ENCODE measurements at regions not wholly inside any gene's neighbourhood (a gene's known extent, or its start where the extent isn't known, plus 50 kb on each side); places are given as distances from the start of the nearest gene placed in this dataset.
A peak's percentile ranks its signal among the peaks of the same experiment; 100 is the strongest.

DNA sequence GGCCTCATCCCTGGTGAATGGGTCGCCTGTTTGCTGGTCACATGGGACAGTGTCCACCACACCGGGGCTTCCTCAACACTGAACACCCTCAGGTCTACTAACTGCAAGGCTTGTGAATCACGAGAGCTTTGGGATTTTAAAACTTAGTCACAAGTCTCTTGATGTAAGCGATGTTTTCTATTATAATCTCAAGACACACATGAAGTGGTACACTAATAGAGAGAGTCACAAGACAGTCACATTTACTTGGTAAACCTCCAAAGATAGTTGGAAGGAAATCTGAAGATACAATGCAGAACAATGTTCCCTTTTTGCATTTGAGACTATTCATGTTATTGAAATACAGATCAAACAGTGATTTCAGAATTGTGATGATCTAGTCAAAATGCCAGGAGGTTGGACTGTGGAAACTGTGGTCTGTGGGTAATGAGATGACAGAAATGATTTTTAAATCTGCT is 233.1 kb upstream of the KLF6 start:
- DNase-seq (ENCODE audit: low spot score) = no peak

DNA sequence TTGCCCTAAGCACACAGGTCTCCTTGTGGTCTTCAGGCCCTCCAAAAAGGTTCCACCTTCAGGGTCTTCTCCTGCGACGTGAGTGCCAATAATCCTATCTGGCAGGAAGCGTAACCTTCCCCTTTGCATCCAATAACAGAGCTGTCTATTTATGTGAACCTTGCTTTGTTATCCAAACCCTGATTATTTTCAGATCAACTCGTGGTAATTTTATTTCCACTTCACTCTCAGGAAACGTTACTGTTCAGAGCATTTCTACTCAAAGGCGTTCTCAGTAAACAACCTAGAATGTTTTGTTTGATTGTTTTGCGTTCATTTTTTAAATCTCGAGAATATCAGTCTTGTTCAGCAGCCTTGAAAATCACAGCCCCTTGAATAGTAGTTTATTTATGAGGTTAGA is 232.3 kb upstream of the KLF6 start:
- DNase-seq (ENCODE audit: low spot score) = no peak

DNA sequence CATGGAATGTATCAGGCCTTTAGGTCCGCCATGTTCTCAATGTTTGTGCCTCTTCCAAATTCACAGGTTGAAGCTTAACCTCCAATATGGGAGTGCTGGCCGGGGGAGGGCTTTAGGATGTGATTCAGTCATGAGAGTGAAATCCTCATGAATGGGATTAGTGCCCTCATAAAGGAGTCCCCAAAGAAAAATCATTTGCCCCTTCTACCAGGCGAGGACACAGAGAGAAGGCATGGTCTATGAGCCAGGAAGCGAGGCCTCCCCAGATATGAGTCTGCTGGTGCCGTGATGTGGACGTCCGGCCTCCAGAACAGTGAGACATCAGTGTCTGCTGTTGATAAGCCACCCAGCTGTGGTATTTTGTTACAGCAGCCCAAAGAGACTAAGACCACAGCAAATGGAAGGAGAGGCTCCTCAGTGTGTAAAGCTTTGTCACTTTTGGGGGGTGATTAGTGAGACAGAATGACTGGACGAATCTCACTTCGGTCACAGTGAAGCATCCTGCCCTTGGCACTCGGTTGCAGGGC is 231.3 kb upstream of the KLF6 start:
- DNase-seq (ENCODE audit: low spot score) = no peak

DNA sequence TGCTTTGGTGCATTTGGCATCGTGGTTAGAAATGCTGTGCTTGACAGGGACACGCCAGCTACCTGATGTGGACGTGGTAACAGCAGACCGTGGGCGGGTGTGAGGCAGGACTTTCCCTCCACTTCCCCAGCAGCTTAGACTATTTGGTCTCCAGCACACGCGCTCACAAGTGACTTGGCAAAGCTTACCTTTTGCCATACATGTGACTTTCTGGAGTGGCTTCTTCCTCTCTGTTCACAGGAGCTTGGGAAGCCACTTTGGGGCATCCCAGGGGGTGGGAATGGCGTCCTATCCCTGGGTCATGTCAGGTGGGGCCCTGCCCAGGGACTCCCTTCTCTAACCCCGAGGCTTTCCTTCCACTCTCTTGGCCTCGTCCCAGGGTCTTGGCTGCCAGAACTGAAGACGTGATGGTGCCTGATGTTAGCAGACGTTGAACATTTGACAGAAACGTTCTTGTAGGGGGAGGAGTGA is 228.7 kb upstream of the KLF6 start:
- DNase-seq (ENCODE audit: low spot score) = peak; percentile 9

DNA sequence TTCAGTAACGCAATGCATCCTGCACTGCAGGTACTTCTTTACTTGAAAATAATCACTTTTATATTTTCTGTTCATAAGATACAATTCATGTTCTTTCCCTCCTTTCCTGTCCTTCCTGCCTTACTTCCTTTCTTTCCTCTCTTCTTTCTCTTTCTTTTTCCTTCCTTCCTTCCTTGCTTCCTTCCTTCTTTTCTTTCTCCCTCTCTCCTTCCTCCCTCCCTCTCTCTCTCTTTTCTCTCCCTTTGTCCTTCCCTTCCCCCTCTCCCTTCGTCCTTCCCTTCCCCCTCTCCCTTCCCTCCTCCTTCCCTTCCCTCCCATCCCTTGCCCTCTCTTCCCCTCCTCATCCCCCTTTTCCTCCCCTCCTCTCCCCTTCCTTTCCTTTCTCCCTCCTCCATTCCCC is 227.8 kb upstream of the KLF6 start:
- DNase-seq (ENCODE audit: low spot score) = no peak

DNA sequence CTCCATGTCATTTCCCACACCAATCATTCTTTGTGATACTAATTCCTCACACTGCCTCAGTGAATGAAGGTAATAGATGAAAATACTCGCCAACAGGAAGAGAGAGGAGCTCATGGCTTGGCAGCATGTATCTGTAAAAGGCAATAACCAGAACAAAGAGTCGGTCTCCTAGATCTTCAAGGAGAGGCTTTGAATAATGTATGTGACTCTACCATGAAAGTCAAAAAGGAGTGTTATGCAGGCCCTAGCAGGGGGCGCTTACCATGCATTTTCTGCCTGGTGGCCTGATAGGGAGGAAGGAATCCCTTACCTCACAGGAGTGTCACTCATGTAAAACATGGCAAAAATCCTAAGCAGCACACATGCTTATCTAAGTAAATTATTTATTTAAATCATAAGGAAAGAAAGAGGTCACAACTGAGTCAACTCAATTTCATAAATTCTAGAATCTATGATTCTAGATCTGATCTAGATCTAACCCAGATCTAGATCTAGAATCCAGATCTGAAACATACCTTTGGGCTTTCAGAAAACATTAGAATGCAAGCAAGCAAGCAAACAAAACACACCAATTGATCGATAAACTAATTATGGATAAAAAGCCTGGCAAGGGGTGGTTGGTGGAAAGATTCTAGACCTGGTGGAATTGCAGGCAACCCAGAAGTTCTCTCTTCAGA is 226.3 kb upstream of the KLF6 start:
- no peak for DNase-seq (ENCODE audit: low spot score)

DNA sequence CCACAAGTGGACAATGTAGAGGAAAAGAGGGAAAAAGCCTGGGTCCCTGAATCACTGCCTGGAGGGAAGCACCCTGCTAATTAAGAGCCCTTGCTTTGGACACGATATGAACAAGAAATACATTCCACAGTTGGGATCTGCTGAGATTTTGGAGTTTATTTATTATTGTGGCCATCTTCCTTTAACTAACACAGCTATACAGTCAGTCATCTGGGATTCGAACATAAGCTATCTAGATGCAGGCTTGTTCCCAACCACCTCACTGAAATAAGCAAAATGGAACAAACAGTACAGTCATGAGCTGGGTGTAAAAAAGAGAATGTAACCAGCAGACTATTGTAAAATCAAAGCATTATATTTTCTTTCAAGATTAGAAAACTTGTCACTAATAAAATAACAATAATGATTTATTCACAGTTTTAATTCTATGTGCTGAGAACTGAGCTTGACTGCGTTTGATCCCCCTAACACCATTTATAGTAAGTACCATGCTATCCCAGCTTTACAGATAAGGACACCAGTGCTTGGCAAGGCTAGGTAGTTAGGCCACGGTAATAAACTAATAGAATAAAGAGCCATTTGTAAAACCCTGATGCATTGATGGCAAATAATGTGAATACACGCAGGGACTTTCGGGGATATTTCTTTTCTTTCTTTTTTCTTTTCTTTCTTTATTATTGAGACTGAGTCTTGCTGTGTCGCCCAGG is 223.8 kb upstream of the KLF6 start:
- no peak for DNase-seq (ENCODE audit: low spot score)

DNA sequence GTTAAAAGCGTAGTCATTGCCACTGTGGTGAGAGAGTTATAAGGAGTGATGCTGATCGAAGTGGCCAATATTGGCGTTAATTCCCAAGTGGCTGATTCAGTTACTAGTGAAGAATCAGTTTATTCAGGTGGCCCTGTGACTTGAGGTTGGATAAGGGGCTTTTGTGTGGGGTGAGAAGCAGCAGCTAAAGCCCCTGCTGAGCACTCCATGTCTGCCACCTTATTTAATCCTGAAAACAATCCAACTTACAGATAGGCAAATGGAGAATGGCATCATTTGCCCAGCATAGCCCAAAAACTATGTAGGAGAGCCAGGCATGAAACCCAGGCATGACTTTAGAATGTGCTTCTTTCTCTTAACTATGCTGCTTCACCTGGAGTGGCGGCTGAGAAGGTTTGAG is 222.8 kb upstream of the KLF6 start:
- DNase-seq (ENCODE audit: low spot score) = no peak

DNA sequence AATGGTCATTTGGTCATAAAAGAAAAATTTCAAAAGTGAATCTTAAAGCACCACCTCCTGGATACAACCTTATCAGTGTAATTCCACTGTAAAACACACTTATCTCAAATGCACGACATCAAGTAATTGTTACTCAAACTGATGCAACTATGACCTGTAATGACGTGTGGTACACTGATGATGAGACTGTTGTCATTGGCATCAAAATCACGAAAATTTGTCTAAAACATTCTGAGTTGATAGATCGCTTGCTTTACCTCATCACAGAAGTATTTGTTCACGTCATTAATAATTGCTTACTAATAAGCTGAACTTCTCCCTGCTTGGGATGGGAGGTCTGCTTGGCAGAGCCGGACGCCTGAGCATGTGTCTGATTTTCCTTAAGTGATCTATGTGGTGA is 221.8 kb upstream of the KLF6 start:
- DNase-seq (ENCODE audit: low spot score) = no peak

DNA sequence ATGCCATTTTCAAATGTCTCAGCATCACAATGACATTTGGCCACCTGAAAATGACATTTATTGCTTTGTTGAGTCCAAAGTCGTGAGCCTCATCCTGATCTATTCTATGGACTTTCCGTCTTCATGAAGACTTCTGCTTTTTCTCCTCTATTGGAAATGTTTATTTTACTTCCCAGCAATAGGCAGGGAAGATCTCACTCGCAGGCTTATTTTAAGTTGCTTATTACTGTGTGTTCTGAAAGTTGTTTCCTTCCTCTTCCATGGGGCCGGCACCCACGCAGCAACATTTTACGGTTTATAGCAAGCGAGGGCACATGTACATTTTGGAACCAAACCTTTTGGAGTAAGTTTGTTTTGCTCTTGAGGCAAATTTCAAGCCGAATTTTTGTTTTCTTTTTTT is 221.0 kb upstream of the KLF6 start:
- DNase-seq (ENCODE audit: low spot score) = no peak

DNA sequence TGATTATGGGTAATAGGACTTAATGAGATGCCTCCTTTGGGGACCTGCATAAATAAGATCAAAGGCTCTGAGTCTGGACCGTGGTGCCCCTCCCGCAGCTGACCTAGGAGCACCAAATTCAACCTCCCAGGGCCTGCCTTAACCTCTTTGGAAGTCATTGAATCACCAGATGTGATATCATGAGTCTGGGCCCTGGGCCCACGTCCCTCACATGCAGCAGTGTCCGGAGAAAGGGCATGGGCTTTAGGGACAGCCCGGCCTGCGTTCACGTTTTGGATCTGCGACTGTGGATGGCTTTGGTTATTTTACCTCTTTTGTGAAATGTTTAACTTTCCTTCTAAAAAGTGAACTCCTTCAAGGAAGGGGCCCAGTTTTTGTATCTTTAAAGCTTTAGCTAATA is 220.0 kb upstream of the KLF6 start:
- no peak for DNase-seq (ENCODE audit: low spot score)

DNA sequence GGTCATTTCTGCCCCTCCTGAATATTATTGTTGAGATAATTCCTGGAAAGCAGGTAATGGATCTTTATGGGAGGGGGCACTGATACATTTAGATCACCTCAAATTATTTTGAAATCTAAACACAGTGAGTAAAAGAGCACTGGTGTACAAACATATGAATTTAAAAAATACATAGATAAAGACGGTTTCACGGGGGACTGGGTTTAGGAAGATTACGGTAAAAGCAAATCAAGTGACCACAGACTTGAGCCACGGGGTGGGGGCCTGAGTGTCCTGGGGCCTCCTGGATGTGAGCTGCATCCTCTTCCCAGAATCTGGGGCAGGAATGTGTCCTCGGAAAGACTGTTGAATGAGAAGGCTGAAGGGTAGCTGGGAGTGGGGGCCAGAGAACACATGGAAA is 219.1 kb upstream of the KLF6 start:
- DNase-seq (ENCODE audit: low spot score) = no peak

DNA sequence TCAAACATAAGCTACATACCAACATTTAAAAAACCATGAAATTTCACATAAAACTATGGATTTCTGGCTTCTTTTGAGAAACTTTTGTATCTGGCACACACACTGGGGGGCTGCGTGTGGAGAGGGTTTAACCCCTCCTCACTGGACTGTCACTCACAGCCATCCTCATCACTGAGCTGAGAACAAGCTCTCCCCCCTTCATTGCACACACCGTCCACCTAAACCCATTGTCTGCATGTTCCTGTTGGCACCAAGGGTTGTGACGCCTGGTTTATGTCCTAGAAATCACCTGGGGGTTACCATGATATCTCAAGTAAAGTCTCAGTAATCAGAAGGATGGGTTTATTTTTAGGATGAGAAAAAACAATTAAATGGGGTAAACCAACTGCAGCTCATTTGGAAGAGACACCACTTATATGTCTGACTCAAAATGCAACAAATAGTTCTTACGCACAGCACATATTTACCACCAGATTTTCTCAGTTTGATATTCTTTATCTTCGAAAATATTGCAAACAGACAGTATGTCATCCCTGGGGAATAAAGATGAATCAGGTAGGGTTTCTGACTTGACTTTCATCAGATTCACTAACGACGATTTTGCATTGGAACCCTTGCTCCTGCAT is 218.5 kb upstream of the KLF6 start:
- no peak for DNase-seq (ENCODE audit: low spot score)

DNA sequence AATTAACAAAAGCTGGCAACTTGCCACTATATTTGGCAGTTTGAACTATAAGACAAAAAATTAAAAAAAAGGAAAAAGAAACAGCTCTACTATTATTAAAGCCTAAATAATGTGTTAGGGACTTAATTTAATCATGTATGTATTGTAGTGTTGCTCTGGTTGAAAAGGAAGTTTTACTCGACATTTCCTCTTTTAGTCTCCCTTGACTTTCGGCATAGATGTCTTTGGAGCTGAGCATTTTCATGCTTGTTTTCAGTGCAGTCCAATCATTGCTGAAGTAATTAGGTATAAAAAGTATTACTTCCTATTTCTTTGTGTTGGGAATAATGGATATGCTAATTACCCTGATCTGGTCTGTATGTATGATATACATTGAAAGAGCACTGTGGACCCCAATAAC is 216.8 kb upstream of the KLF6 start:
- DNase-seq (ENCODE audit: low spot score) = no peak

DNA sequence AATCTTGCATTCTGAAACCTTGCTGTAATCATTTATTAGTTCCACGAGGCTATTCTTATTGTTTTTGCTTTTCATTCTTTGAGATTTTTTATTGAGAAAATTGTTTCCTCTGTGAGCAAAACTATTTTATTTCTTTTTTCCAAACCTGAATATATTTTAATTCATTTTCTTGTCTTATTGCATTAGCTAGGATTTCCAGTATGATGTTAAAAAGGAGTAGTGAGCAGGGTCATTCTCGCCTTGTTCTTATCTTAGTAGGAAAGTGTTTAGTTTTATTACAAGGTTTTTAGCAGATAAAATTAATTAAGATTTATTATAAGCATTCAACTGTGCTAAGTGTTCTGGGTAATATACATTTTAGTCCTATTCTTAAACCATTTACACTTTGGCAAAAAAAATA is 214.6 kb upstream of the KLF6 start:
- no peak for DNase-seq (ENCODE audit: low spot score)

DNA sequence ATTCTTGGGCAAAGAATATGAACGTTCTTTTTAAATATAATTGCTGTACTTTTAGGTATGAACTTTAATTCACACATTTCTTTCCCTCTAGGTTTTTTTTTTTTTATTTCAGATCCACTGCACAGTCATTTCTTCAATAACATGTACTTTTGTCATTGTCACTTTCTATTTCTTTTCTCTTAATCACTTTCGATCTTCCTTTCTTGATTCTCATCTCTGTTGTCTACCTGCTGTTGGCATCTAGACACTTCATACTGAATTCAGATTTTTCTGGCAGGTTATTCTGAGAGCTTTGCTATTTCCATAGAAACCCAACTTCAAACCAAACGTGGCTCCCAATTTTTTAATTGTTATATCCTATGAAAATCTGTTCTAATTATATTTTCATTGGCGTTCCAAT is 211.7 kb upstream of the KLF6 start:
- no peak for DNase-seq (ENCODE audit: low spot score)

DNA sequence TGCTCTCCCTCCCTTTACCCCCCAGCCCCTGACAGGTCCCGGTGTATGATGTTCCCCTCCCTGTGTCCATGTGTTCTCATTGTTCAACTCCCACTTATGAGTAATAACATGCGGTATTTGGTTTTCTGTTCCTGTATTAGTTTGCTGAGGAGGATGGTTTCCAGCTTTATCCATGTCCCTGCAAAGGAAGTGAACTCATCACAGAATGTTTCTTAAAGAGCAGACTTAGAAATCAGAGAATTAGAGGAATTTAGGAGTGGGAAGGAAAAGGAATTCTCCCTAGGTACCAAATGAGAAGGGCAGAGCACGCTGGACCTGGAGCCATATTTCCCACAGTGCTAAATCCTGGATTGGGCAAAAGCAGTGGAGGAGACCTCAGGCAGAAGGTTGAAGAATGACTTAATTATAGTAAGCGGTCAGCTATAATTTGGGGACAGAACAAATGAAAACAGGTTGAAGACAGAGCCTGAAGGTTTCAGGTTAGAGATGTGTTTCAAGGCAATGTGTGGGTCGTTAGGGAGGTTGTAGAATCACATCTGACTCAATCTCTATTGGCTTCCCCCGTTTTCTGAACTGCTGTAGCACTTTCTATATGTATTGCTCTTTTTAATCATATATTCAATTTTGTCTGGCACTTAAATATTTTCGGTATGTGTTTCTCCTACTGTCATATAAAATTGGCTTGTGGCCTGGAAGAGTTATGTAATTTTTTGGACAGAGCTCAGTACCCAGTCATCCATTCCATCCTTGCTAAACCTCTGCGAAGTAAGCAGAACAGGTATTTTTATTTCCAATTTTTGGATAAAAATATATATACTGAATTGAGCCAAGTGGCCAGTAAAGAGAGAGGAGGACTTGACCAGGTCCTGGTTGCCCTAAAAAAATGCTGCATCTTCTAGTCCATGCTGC is 210.5 kb upstream of the KLF6 start:
- DNase-seq (ENCODE audit: low spot score) = no peak

DNA sequence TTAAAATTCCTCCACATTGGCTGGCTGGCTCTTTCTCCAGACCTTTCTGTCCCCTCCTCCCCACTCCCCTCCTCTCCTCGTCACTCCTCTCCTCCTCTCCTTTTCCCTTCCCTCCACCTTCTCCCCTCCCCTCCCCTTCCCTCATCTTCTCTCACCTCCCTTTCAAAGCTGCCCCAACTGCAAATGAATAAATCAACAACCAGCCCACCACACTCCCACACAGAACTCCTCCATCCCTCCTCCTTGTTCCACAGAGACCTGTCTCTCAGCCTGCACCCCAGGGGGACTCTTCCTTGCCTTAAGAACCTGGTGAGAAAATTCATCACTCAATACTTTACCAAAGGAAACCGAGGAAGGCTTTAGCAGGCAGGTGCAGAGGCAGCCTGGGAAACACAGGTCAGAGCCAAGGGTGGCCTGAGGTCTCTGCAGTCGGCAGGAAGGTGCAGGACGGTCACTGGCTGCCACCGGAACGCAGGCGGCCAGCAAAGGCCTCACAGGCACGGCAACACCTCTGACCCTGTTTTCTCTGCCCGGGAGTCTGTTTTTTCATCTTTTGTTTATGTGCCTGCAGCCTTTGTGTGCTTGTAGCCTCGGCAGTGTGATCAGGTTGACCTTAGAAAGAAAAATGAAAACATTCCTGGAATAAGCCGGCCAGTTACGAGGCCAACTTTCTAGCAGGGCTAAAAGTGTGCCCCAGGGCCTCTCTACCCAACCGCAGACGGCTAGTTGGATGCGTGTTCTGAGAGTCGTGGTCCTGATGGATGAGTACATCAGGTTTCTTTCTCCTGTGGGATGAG is 207.6 kb upstream of the KLF6 start:
- DNase-seq (ENCODE audit: low spot score) = no peak

DNA sequence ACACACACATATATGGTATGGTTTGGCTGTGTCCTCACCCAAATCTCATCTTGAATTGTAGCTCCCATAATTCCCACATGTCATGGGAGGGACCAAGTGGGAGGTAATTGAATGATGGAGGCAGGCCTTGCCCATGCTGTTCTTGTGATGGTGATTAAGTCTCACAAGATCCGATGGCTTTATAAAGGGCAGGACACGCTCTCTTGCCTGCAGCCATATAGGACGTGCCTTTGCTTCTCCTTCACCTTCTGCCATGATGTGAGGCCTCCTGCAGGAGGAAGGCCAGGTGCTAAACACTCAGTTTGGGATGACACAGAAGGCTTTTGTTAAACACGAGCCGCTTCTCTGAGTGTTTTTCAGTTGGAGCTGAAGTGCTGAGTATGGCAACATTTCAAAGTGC is 205.3 kb upstream of the KLF6 start:
- DNase-seq (ENCODE audit: low spot score) = no peak

DNA sequence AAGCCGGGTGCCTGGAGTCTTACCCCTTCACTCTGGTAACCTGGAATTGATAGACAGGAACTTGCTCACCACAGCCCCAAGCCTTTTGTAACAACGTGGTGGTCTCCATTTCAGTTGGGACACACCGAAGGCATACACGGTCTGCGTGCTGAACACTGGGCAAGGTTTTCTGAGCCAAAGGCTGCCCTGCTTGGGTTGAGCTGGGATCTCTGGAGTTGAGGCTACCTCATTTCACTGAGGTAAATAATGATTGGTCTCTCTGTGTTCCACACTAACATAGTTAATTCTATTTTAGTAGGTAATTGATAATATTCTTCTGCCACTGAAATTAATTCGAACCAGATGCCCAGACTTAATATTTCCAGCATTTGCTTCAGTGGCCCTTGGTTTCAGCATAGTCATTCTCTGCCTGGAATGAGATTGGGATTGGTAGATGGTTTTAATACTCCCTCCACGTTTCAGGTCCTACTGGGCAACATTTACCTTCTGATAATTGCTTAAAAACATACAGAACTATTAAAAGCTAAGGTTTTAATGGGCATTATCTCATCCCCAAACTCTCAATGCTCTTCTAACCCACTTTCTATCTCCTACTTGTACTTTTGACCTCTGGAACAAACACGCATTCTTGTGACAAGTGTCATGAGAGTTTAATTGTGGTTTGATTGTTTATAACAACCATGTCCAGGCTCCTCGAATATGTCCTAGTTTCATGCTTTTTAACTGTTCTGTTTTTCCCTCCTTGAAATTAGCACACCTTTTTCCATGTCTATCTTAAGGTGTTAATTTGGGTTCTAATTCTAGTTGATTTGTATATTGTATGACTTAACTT is 202.3 kb upstream of the KLF6 start:
- no peak for DNase-seq (ENCODE audit: low spot score)

Measured in CD4-positive, alpha-beta T cell treated with Interleukin-6 at 100 ng/mL for 8 hours (primary cell).